Left ventricle myocardium inferior (tissue), 1 donor: ENCODE measurements at regions not wholly inside any gene's neighbourhood (a gene's known extent, or its start where the extent isn't known, plus 50 kb on each side); places are given as distances from the start of the nearest gene placed in this dataset.

Experiments
- DNase-seq: peaks from one replicate; pipeline ENCODE4 v3.0.0-alpha.2; 2020
- H3K27ac ChIP-seq: fragments of 200-600 bp; replicated peaks from 2 replicates; pipeline ENCODE4 v1.8.0; 2021
- H3K27me3 ChIP-seq: fragments of 200-600 bp; 2 replicates; pipeline ENCODE4 v1.8.0; 2021; ENCODE audit warnings: low read depth
- H3K36me3 ChIP-seq: fragments of 200-600 bp; 2 replicates; pipeline ENCODE4 v1.8.0; 2021
- H3K4me1 ChIP-seq: fragments of 200-600 bp; 2 replicates; pipeline ENCODE4 v1.8.0; 2021
- H3K4me3 ChIP-seq: fragments of 200-600 bp; 2 replicates; pipeline ENCODE4 v1.8.0; 2021; ENCODE audit warnings: mild to moderate bottlenecking, moderate library complexity
- H3K9me3 ChIP-seq: fragments of 200-600 bp; replicated peaks from 2 replicates; pipeline ENCODE4 v1.8.0; 2021
- CTCF ChIP-seq: fragments of 200-600 bp; IDR thresholded peaks from 2 replicates; pipeline ENCODE4 v1.8.0; 2021; ENCODE audit warnings: antibody characterized with exemption, mild to moderate bottlenecking, borderline replicate concordance
- intact Hi-C: fragments of 100-400 bp; cut with micrococcal nuclease; formaldehyde crosslinking; loops from one replicate; pipeline ENCODE4 v1.11.0; 2022
- donor health status: DM: no; HTN: yes; CAD: no; lungs with severe emphysema.

- H3K36me3 ChIP-seq: peaks cover 14% of the 10 kb centered on the region
- intact Hi-C loops: no loop called here
- no peaks in the 10 kb centered on the region for H3K9me3 ChIP-seq
- no peak overlapping the region for H3K4me3 ChIP-seq
- no peak overlapping the region for H3K27ac ChIP-seq
- no peaks in the 10 kb centered on the region for H3K27me3 ChIP-seq
- TF ChIP-seq CTCF: no peak
- H3K4me1 ChIP-seq: peaks cover 12% of the 10 kb centered on the region
- DNase-seq: no peak
Measured at GRCh38 chr9:109935406-109936087, 155.5 kb downstream of the PALM2AKAP2 start.

DNA sequence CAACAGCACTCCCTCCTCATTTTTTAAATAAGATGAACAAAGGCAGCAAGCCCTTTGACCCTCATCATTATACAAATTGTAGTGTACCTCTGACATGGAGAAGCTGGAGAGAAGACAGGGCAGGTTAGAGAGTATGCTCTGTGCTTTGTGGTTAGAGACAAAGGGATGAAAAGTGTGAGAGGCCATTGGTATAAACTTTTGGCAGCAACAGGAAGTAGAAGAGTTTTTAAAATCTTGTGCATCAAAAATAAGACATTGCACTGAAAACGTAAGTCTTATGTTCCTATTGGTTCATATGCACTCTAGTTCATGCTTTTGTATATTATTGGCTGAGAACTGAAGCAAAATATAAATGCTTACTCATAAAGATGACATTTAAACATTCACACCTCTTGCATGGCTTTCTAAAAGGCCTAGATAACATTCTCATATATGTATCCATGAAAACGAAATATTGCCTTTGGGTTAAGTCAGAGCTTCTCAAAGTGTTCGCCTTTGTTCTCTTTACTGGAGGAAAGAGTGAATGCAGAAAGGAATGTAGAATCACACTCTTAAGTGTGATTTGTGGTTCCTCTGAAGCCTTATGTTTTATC is 158.0 kb downstream of the PALM2AKAP2 start:
- no peak overlapping the region for H3K4me3 ChIP-seq
- H3K36me3 ChIP-seq: peaks cover 5% of the 10 kb centered on the region
- H3K9me3 ChIP-seq: no peaks in the 10 kb centered on the region
- no peak for DNase-seq
- intact Hi-C loops: no loop called here
- TF ChIP-seq CTCF: no peak
- H3K4me1 ChIP-seq: peaks cover 11% of the 10 kb centered on the region
- H3K27me3 ChIP-seq: no peaks in the 10 kb centered on the region
- no peak overlapping the region for H3K27ac ChIP-seq

- Histone ChIP-seq H3K27me3 (no peaks in the 10 kb centered on the region), H3K9me3 (no peaks in the 10 kb centered on the region), H3K4me3 (no peak overlapping the region), H3K4me1 (peaks cover 3% of the 10 kb centered on the region), H3K36me3 (peaks cover 8% of the 10 kb centered on the region), H3K27ac (no peak overlapping the region)
- no peak for TF ChIP-seq CTCF
- DNase-seq: no peak
- intact Hi-C loops: no loop called here
Measured at GRCh38 chr9:109939698-109940342, 159.8 kb downstream of the PALM2AKAP2 start.

DNA sequence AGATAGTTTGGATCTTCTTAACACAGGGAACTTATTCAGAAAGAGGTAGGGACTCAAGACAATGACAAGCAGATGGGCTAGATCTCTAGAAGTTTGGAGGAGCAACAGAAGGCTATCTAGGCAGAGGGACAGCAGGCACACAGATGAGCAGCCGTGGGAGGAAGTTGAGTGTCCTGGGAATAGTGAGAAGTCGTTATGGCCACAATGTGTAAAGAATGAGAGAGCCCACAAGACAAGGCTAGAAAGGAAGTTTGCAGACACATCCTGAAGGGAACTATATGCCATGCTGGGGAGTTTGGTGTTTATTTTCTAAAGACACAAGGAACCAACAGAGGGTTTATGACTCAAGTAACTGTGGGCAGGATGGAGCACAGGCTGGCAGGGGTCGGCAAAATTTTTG is 160.6 kb downstream of the PALM2AKAP2 start:
- TF ChIP-seq CTCF: no peak
- intact Hi-C loops: no loop called here
- no peaks in the 10 kb centered on the region for H3K9me3 ChIP-seq
- no peaks in the 10 kb centered on the region for H3K4me1 ChIP-seq
- no peaks in the 10 kb centered on the region for H3K27me3 ChIP-seq
- DNase-seq: no peak
- no peak overlapping the region for H3K27ac ChIP-seq
- H3K36me3 ChIP-seq: peaks cover 8% of the 10 kb centered on the region
- H3K4me3 ChIP-seq: no peak overlapping the region

DNA sequence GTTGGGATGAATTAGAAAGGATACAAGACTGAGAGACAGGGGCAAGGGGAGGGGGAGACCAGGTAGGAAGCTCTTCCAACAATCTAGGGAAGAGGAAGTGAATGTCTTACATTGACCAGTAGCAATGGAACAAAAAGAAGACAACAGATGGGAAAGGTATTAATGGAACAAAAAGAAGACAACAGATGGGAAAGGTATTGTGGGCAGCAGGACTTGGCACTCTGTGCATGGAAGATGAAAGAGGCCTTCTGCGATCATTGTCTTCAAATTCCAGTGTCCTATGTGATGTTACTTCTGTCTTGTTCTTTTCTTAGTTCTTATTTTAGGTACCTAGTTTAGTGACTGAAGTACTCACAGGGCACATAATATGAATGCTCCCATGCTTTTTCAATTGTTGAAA is 161.8 kb downstream of the PALM2AKAP2 start:
- H3K36me3 ChIP-seq: peaks cover 8% of the 10 kb centered on the region
- intact Hi-C loops: no loop called here
- H3K4me1 ChIP-seq: no peaks in the 10 kb centered on the region
- DNase-seq: no peak
- TF ChIP-seq CTCF: no peak
- no peaks in the 10 kb centered on the region for H3K9me3 ChIP-seq
- no peak overlapping the region for H3K4me3 ChIP-seq
- H3K27me3 ChIP-seq: no peaks in the 10 kb centered on the region
- no peak overlapping the region for H3K27ac ChIP-seq
